ENCODE measurements at regions not wholly inside any gene's neighbourhood (a gene's known extent, or its start where the extent isn't known, plus 50 kb on each side); places are given as distances from the start of the nearest gene placed in this dataset.
"Not testable (repeated sequence)": the region's sequence is repeated elsewhere in the genome, so short reads cannot be mapped to it uniquely, and the experiment has no call there.

GRCh38 chr5:99010294-99010693 is 81.5 kb upstream of the CHD1 start:
- no peak for DNase-seq (ENCODE audit: low read depth)

GRCh38 chr5:99008009-99008408 is 79.2 kb upstream of the CHD1 start:
- DNase-seq (ENCODE audit: low read depth) = not testable (repeated sequence)

GRCh38 chr5:99005506-99005905 is 76.7 kb upstream of the CHD1 start:
- no peak for DNase-seq (ENCODE audit: low read depth)

- DNase-seq (ENCODE audit: low read depth) = no peak
Measured at GRCh38 chr5:99004960-99005359, 76.2 kb upstream of the CHD1 start.

GRCh38 chr5:99000876-99001275 is 72.1 kb upstream of the CHD1 start:
- DNase-seq (ENCODE audit: low read depth) = no peak

- no peak for DNase-seq (ENCODE audit: low read depth)
Measured at GRCh38 chr5:99000221-99000620, 71.4 kb upstream of the CHD1 start.

GRCh38 chr5:98999631-99000030 is 70.8 kb upstream of the CHD1 start:
- no peak for DNase-seq (ENCODE audit: low read depth)

GRCh38 chr5:98997000-98997399 is 68.2 kb upstream of the CHD1 start:
- no peak for DNase-seq (ENCODE audit: low read depth)

GRCh38 chr5:98994611-98995010 is 65.8 kb upstream of the CHD1 start:
- DNase-seq (ENCODE audit: low read depth) = no peak

GRCh38 chr5:98993512-98993911 is 64.7 kb upstream of the CHD1 start:
- no peak for DNase-seq (ENCODE audit: low read depth)

- no peak for DNase-seq (ENCODE audit: low read depth)
Measured at GRCh38 chr5:98992552-98992951, 63.7 kb upstream of the CHD1 start.

- DNase-seq (ENCODE audit: low read depth) = no peak
Measured at GRCh38 chr5:98989727-98990126, 60.9 kb upstream of the CHD1 start.

- no peak for DNase-seq (ENCODE audit: low read depth)
Measured at GRCh38 chr5:98986587-98986986, 57.8 kb upstream of the CHD1 start.

- no peak for DNase-seq (ENCODE audit: low read depth)
Measured at GRCh38 chr5:98982880-98983279, 54.1 kb upstream of the CHD1 start.
